ENCODE measurements at regions not wholly inside any gene's neighbourhood (a gene's known extent, or its start where the extent isn't known, plus 50 kb on each side); places are given as distances from the start of the nearest gene placed in this dataset.

- no peak for TF ChIP-seq CTCF (IDR thresholded peaks at IDR 0.05)
- TF ChIP-seq ZFX (IDR thresholded peaks at IDR 0.05; ENCODE audit: borderline replicate concordance): no peak
Observed at GRCh38 chr12:19005257-19005801, 124.2 kb upstream of the PLEKHA5 start.
